MG63 (cell line): ENCODE measurements at regions not wholly inside any gene's neighbourhood (a gene's known extent, or its start where the extent isn't known, plus 50 kb on each side); places are given as distances from the start of the nearest gene placed in this dataset.
"Not testable (repeated sequence)": the region's sequence is repeated elsewhere in the genome, so short reads cannot be mapped to it uniquely, and the experiment has no call there.

Source experiments
- DNase-seq: peaks from one replicate; pipeline ENCODE4 v3.0.0-alpha.2; 2020
- H3K27me3 ChIP-seq: fragments of 250-450 bp; sonication (Bioruptor Pico); 2 replicates; pipeline ENCODE4 v1.5.1; 2020; ENCODE audit warnings: mild to moderate bottlenecking, moderate library complexity
- H3K36me3 ChIP-seq: fragments of 250-450 bp; sonication (Bioruptor Pico); 2 replicates; pipeline ENCODE4 v1.5.1; 2020; ENCODE audit warnings: mild to moderate bottlenecking, moderate library complexity
- H3K4me3 ChIP-seq: fragments of 250-450 bp; sonication (Bioruptor Pico); 2 replicates; pipeline ENCODE4 v1.5.1; 2020; ENCODE audit warnings: mild to moderate bottlenecking, moderate library complexity
- H3K9me3 ChIP-seq: fragments of 250-450 bp; sonication (Bioruptor Pico); 2 replicates; pipeline ENCODE4 v1.5.1; 2020; ENCODE audit warnings: mild to moderate bottlenecking, moderate library complexity

DNA sequence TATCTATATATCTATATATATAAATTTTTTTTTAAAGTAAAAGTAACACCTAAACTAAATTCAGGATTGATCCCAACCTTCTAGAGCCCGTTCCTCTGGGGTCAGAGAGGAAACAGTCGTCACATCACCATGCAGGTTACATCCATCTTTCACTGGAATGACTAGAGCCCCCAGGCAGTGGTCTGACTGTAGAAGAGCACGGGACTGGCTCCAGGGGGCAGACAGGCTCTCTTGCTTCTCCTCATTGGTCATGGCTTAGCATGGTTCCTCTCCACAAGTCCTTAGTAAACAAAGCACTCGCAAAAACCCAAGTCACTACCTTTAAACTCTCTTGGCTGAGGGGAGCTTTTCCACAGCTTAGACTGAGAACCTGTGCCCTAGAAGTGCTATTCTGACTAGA, 110.5 kb downstream of the NR2F2 start:
- DNase-seq: no peak
- Histone ChIP-seq H3K27me3 (no peaks in the 10 kb centered on the region), H3K9me3 (no peaks in the 10 kb centered on the region), H3K4me3 (no peak overlapping the region), H3K36me3 (no peaks in the 10 kb centered on the region)

DNA sequence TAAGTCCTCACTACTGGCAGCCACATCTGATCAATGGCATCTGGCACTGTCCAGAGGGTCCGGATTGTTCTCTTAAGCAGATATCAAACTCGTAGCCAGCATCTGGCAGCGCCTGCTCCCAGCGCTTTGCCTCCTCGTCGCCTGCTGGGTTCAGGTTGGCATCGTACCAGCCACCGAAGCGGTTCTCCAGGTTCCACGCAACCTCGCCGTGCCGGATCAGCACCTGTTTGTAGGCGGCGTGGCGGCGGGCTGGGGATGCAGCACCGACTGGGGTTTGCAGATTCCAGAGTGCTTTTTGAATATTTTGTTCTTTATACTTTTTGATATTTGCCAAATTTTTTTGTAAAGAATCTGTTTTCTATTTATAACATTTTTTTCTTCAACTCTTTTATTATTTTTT, 111.6 kb downstream of the NR2F2 start:
- Histone ChIP-seq H3K4me3 (no peak overlapping the region), H3K9me3 (no peaks in the 10 kb centered on the region), H3K27me3 (no peaks in the 10 kb centered on the region), H3K36me3 (no peaks in the 10 kb centered on the region)
- DNase-seq: no peak

DNA sequence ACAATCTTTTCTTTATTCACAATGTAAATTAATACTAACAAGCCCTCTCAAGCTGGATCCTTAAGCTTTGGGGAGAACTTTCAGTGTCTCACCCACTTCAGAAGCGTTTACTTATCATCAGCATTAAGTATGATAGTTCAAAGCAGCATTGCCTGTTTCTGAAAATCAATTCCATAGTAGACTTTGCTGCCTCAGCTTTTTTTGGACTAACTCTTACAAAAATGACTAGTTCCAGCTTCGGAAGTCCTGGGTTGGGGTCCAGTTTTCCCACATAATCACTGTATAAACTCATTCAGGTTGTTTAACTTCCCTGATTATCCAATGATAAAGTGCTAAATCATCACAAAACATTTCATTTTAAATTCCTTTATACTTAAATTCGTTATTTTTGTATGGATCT, 114.4 kb downstream of the NR2F2 start:
- H3K27me3 ChIP-seq: no peaks in the 10 kb centered on the region
- H3K9me3 ChIP-seq: no peaks in the 10 kb centered on the region
- H3K36me3 ChIP-seq: no peaks in the 10 kb centered on the region
- DNase-seq: no peak
- H3K4me3 ChIP-seq: no peak overlapping the region

DNA sequence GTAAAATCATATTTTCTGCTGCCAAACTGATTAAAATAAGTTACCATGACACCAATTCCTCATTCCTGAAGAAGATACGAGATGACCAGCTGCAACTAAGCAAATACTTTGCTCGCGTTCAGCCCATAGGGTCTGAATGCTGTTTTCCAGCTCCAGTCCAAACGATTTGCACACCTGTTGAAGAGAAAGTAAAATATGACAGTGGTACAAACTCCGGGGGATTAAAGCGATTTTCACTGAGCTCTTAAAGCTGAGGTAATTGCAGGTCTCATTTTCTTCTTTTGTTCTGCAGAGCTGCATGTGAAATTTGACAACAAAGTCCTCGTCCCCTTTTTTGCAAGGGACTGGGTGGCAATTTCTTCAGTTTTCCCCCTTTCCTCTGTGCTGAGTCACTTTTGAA, 118.4 kb downstream of the NR2F2 start:
- no peaks in the 10 kb centered on the region for H3K9me3 ChIP-seq
- no peaks in the 10 kb centered on the region for H3K36me3 ChIP-seq
- DNase-seq: no peak
- no peaks in the 10 kb centered on the region for H3K27me3 ChIP-seq
- no peak overlapping the region for H3K4me3 ChIP-seq

DNA sequence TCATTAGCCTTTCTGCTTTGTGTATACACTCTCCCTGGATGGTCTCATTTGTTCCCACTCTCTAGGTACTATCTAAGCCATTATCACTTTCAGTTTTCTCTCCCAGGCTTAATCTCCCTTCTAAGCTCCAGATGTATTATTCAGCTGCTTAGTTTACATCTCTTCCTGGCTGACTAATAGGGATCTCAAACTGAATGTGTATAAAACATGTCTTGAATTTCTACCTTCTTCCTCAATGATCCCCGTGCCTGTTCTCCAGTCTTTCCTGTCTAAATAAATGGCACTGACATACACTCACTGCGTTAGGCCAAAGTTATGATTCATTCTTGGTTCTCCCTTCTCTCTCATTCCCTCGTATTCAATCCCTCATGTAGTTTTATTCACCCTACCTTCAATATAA, 127.3 kb downstream of the NR2F2 start:
- DNase-seq: no peak
- no peaks in the 10 kb centered on the region for H3K27me3 ChIP-seq
- H3K36me3 ChIP-seq: no peaks in the 10 kb centered on the region
- H3K4me3 ChIP-seq: no peak overlapping the region
- H3K9me3 ChIP-seq: no peaks in the 10 kb centered on the region

DNA sequence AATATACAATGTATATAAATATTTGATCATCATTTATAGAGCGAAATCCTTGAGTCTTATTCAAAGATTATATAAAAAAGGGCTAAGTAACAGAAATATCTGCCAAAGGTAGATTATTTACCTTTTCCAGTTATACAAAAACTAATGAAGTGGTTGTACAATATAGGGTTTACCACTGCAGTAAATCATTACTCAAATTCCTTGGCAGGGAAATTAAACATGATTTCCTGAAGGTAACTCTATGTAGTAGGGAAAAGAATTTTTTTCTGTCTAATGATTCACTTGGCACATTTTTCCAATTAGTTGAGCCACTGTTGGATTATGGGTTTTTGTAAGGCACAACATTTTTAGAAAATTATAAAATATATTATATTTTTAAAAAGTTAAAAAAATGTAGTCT, 129.6 kb downstream of the NR2F2 start:
- Histone ChIP-seq H3K27me3 (no peaks in the 10 kb centered on the region), H3K9me3 (no peaks in the 10 kb centered on the region), H3K4me3 (no peak overlapping the region), H3K36me3 (no peaks in the 10 kb centered on the region)
- no peak for DNase-seq

DNA sequence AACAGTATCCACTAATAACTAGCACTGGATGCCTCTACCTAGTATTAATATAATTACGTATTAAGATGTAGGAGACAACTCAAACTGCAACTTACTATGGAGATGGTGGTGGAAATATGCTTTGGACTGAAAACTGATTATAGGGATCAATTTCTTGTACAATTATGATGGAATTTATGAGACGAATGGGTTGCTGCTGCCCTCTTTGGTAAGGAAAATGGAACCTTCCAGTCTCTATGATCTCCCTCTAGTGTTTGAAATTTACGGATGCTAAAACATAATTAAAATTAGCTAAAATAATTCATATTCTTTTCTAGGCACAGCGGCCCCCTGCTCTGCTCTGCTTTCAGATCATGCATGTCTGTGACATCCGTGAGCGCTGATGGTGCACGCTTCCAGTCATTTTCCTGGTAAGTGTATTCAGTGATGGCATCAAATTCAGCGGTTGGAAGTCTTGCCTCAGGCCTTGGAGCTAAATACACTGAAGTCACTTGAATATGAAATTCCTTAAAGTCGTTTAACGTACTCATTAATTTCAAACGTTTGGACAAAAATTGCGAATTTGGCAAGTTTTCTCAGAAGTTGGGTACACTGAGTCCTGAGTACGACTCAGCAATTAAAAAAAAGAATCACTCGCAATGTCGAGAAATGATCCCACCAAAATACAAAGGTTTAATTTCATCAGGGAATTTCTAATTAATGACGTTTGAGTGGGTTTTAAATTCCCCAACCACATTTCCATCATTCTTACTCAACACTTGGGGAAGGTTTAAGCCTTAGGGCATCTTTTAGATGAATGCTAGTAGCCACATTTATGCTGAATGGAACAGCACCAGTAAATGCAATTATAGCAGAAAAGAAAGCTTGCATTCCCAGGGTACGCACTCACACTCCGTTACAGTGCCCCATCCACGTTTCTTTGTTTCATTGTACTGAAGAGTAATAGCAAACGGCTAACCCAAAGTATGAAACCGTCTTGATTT, 132.6 kb downstream of the NR2F2 start:
- no peak for DNase-seq
- Histone ChIP-seq H3K27me3 (no peaks in the 10 kb centered on the region), H3K36me3 (no peaks in the 10 kb centered on the region)

DNA sequence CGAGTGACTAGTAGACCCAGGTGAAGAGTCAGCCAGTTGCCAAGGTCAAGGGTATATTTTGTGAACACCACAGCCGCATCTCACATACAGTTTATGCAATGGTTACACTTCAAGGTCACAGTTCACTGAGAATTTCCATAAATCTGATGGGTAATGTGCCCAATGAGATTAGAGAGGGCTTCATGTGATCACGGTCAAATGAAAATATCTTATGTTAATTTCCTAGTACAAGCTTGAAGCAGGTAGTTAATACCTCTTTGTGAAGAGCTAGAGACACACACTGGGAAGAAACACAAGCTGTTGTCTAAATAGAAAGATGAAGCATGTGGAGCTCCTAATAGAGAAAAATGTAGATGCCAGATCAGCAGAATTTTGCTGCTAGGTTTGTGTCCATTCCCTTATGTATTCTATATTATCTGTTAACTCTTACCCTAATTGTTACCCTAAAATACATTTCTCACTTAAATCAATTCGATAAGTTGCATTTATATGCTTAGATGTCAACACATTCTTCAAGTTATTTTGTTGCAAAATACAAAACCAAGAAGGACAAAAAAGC, 136.0 kb downstream of the NR2F2 start:
- DNase-seq: no peak
- H3K9me3 ChIP-seq: no peaks in the 10 kb centered on the region
- no peak overlapping the region for H3K4me3 ChIP-seq
- no peaks in the 10 kb centered on the region for H3K27me3 ChIP-seq
- no peaks in the 10 kb centered on the region for H3K36me3 ChIP-seq

More for the DNA sequence above, 132.6 kb downstream of the NR2F2 start:
- Histone ChIP-seq H3K4me3 (no peak overlapping the region), H3K9me3 (no peaks in the 10 kb centered on the region)

DNA sequence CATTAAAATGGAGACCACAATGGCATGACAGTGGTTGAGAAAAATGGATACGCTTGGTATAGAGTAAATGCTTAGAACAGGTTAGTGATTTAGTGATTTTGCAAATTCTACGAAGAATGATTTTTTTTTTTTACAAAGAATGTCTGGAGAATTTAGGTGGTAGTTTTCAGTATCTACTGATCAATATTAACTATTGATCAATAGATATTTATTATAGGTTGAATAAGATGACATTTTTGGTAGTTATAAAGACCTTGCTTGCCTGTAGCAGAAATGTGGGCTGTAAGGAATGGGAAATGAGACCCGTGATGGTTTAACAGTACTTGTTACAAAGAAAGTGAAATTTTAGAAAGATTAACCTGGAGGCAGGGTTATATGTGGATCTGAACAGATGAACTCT, 137.5 kb downstream of the NR2F2 start:
- no peak for DNase-seq
- Histone ChIP-seq H3K36me3 (no peaks in the 10 kb centered on the region), H3K27me3 (no peaks in the 10 kb centered on the region), H3K9me3 (no peaks in the 10 kb centered on the region), H3K4me3 (no peak overlapping the region)

DNA sequence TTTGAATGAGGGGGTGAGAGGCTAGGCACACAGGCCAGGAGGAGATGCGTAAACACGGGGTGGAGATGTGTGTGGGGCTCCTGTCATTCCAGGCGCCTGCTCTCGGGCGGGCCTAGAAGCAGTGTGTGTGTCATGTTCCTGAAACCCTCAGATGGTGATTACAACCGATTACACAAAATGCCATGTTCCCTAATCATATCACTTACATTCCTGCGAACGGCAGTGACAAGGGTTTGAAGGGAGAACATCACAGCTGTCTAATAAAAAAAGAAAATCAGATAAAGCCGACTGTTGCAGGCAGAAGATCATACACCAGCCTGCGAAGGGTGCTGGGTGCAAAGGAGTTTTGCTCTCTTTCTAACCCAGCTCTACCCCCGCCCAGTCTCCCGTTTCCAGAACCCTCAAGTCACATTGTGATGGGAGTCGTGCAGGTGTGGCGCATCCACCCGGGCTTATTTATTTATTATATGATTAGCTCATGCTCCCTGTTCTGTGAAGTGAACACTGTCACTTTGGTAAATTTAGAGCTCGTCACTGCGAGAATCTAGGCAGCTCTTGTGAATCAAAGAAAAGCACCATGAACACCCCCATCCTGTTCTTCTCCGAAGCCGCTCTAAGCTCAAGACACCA, 140.3 kb downstream of the NR2F2 start:
- no peak overlapping the region for H3K4me3 ChIP-seq
- no peaks in the 10 kb centered on the region for H3K36me3 ChIP-seq
- DNase-seq: no peak
- H3K9me3 ChIP-seq: no peaks in the 10 kb centered on the region
- H3K27me3 ChIP-seq: no peaks in the 10 kb centered on the region

DNA sequence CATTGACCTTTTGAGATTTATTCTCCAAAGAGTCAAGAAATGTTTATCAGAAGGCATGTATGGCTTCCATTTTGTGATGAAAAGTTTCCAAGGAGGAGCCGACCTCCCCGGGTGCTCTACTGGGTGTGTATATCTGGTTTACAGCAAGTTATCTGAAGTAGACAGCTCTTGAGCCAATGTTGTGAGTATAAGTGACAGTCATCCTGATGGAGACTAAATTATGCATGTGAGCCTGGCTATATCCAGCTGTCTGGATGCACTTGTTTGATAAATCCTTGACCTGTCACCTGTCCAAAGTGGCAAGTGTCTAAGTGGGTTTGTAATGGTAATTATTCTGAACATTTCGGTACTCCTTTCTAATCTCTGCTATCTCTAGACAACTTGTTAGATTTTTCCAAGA, 142.2 kb downstream of the NR2F2 start:
- no peaks in the 10 kb centered on the region for H3K36me3 ChIP-seq

DNA sequence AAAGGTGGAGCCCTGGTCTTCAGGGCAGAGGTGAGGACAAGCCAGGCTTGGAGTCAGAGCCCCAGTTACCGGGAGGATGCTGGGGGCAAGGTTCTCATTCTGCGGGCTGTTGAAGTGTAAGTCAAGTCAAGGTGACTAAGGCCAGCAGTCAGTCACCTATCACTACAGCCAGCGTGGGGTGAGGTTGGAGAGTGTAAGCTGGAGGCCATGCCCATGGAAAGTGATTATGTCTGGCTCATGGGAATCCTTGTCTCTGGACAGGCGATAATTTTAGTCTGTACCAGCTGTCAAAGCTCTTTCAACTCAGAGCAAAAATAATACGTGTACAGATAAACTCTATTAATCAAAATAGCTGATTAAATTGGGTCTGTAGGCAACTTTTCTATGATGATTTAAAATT, 143.1 kb downstream of the NR2F2 start:
- Histone ChIP-seq H3K4me3 (no peak overlapping the region), H3K36me3 (no peaks in the 10 kb centered on the region), H3K27me3 (no peaks in the 10 kb centered on the region), H3K9me3 (no peaks in the 10 kb centered on the region)
- no peak for DNase-seq

More for the DNA sequence above, 142.2 kb downstream of the NR2F2 start:
- no peak for DNase-seq
- Histone ChIP-seq H3K27me3 (no peaks in the 10 kb centered on the region), H3K4me3 (no peak overlapping the region), H3K9me3 (no peaks in the 10 kb centered on the region)

DNA sequence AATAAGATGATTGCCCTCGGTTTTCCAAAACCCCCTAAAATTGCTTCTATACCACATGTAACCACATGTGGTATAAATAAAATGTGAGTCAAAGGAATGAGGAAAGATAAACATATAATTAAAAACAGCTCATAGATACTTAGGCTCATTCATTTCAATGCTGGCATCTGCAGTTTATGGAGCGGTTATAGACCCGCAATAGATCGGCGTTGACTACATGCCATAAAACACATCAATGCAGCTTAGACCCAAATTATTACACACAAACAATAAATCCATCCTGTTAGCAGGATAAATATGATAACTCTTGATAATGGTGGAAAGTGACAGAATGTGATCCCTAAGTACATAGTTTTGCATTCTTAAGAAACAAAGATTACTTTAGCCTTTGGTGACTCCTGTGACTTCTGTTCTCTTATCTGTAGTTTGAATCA, 143.7 kb downstream of the NR2F2 start:
- Histone ChIP-seq H3K36me3 (no peaks in the 10 kb centered on the region), H3K9me3 (no peaks in the 10 kb centered on the region), H3K4me3 (no peak overlapping the region), H3K27me3 (no peaks in the 10 kb centered on the region)
- no peak for DNase-seq

DNA sequence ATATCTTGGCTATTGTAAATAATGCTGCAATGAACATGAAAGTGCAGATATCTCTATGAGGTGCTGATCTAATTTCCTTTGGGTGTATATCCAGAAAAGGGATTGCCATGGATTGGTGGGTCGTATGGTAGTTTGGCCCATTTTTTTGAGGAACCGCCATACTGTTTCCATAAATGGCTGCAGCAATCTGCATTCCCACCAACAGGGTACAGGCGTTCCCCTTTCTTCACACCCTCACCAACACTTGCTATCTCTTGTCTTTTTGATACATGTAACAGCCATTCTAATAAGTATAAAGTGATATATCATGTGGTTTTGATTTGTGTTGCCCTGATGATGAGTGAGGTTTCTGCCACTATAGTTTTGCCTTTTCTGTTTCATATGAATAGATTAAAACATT, 146.7 kb downstream of the NR2F2 start:
- no peaks in the 10 kb centered on the region for H3K27me3 ChIP-seq
- no peak for DNase-seq
- H3K9me3 ChIP-seq: no peaks in the 10 kb centered on the region
- no peak overlapping the region for H3K4me3 ChIP-seq
- no peaks in the 10 kb centered on the region for H3K36me3 ChIP-seq

DNA sequence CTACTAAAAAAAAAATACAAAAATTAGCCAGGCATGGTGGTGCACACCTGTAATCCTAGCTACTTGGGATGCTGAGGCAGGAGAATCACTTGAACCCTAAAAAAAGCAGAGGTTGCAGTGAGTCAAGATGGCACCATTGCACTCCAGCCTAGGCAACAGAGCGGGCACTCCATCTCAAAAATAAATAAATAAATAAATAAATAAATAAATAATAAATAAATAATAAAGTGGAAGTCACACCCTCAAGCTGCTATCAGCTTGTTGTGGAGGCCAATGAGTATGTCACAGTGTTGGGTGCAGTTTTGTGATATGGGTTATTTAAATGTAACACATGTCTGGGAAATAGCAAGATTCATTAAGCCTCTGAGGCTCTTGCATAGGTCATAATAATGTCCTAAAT, 153.9 kb downstream of the NR2F2 start:
- DNase-seq: not testable (repeated sequence)

DNA sequence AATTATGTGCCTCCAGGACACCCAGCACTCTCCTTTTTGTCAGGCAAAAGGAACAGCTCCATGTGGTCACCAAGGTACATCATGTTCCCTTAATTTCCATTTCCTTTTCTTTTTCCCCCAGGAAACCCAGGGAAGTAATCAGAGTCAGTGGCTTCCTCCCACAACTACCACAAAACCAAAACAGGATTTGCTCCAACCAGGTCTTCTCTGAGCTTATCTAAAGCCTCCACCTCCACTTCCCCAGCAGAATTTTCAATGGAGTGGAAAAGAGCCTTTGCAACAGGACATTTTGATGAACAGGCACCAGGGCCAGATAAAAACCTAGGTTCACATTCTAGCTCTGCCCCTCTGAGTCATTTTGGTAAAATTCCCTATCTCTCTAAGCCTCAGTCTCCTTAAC, 154.3 kb downstream of the NR2F2 start:
- no peaks in the 10 kb centered on the region for H3K9me3 ChIP-seq
- no peak overlapping the region for H3K4me3 ChIP-seq
- no peak for DNase-seq
- no peaks in the 10 kb centered on the region for H3K36me3 ChIP-seq
- no peaks in the 10 kb centered on the region for H3K27me3 ChIP-seq

More for the DNA sequence above, 153.9 kb downstream of the NR2F2 start:
- not testable (repeated sequence) for H3K36me3 ChIP-seq, H3K27me3 ChIP-seq, H3K9me3 ChIP-seq, H3K4me3 ChIP-seq

DNA sequence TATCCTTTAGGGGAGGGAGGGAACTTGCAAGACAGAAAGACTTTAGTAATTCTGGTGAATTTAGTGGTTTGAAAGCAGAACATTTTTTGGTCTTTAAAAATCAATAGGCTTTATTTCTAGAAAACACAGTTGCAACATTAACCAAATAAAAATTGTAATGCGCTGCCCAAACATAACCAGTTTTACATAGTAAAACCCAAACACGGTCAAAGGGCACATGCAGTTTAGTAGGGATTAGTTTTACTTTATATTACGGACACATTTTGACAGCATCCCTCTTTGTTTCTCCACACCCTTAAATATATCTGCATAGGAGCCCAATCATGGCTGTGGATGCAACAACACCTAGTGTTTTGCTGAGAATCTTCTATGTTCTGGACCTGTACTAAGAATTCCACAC, 156.7 kb downstream of the NR2F2 start:
- no peaks in the 10 kb centered on the region for H3K36me3 ChIP-seq
- no peak for DNase-seq
- no peaks in the 10 kb centered on the region for H3K27me3 ChIP-seq
- H3K9me3 ChIP-seq: no peaks in the 10 kb centered on the region
- no peak overlapping the region for H3K4me3 ChIP-seq
